Thyroid gland (tissue), 4 donors: ENCODE measurements at regions not wholly inside any gene's neighbourhood (a gene's known extent, or its start where the extent isn't known, plus 50 kb on each side); places are given as distances from the start of the nearest gene placed in this dataset.

Experiments used
- POLR2A ChIP-seq, 2 donors: fragments of 450-650 bp; IDR thresholded peaks; one replicate each; pipeline ENCODE4 v1.6.1; 2017; ENCODE audit warnings: antibody characterized with exemption in 2 of 2, mild to moderate bottlenecking in 2 of 2, moderate library complexity in 1 of 2
- TF ChIP-seq, protein P1 (sequence below), 6 experiments: fragments of 200-600 bp in 3 of 6; fragments of 450-650 bp in 3 of 6; sonication (generic) in 3 of 6; IDR thresholded peaks; one replicate each; pipeline ENCODE4 v1.5.1; 2016 to 2019; ENCODE audit warnings: antibody characterized with exemption in 6 of 6, mild to moderate bottlenecking in 2 of 6, inconsistent platforms in 1 of 6, moderate library complexity in 1 of 6

DNA sequence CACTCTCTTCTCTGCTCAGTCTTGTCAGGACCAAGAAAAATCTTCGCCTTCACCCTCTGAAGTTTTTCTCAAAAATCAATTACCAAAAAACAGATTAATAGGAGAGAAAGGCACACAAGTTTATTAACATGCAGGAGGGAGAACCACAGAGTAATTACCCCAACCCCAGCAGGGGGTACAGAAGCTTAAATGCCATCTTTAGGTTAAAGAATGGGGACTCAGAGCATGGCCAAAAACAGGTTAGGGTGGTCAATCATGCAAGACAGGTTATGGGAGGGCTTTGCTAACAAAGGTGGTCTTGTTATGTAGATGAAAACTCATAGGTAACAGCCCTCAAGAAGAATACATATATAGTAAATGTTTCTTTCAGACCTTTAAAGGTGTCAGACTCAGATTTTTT is 100.5 kb upstream of the BTN3A2 start:
- TF ChIP-seq, protein P1, sequence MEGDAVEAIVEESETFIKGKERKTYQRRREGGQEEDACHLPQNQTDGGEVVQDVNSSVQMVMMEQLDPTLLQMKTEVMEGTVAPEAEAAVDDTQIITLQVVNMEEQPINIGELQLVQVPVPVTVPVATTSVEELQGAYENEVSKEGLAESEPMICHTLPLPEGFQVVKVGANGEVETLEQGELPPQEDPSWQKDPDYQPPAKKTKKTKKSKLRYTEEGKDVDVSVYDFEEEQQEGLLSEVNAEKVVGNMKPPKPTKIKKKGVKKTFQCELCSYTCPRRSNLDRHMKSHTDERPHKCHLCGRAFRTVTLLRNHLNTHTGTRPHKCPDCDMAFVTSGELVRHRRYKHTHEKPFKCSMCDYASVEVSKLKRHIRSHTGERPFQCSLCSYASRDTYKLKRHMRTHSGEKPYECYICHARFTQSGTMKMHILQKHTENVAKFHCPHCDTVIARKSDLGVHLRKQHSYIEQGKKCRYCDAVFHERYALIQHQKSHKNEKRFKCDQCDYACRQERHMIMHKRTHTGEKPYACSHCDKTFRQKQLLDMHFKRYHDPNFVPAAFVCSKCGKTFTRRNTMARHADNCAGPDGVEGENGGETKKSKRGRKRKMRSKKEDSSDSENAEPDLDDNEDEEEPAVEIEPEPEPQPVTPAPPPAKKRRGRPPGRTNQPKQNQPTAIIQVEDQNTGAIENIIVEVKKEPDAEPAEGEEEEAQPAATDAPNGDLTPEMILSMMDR (IDR thresholded peaks at IDR 0.05), result no peak
- no peak for TF ChIP-seq POLR2A (IDR thresholded peaks at IDR 0.05)
